Body of pancreas (tissue), 4 donors: ENCODE measurements at regions not wholly inside any gene's neighbourhood (a gene's known extent, or its start where the extent isn't known, plus 50 kb on each side); places are given as distances from the start of the nearest gene placed in this dataset.

Source experiments
- POLR2A ChIP-seq, 3 donors: fragments of 450-650 bp; IDR thresholded peaks; one replicate each; pipeline ENCODE4 v1.6.1; 2016; ENCODE audit warnings: antibody characterized with exemption in 3 of 3, mild to moderate bottlenecking in 2 of 3
- TF ChIP-seq, protein P1 (sequence below), 7 experiments: fragments of 450-650 bp in 4 of 7; fragments of 200-600 bp in 3 of 7; sonication (generic) in 3 of 7; IDR thresholded peaks; one replicate each; pipeline ENCODE4 v1.5.1; 2016 to 2019; ENCODE audit warnings: antibody characterized with exemption in 7 of 7

DNA sequence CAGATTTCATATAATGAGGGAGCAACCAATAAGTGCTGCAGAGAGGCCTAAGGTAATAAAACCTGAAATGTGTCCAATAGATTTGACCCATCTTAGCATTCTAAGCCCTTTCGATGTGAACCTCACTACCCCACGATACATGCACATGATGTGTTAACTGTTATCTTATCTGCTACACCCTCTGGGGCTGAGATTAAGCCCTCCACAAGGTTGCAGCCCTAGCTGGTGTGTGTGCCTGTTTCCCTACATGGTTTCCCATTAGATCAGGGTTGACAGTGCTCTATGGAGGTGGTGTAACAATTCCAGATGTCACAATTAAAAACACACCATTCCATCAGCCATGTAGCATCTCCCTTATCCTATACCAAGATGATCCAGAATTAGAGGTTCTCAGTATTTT is 68.9 kb upstream of the THSD7B start:
- TF ChIP-seq, protein P1, sequence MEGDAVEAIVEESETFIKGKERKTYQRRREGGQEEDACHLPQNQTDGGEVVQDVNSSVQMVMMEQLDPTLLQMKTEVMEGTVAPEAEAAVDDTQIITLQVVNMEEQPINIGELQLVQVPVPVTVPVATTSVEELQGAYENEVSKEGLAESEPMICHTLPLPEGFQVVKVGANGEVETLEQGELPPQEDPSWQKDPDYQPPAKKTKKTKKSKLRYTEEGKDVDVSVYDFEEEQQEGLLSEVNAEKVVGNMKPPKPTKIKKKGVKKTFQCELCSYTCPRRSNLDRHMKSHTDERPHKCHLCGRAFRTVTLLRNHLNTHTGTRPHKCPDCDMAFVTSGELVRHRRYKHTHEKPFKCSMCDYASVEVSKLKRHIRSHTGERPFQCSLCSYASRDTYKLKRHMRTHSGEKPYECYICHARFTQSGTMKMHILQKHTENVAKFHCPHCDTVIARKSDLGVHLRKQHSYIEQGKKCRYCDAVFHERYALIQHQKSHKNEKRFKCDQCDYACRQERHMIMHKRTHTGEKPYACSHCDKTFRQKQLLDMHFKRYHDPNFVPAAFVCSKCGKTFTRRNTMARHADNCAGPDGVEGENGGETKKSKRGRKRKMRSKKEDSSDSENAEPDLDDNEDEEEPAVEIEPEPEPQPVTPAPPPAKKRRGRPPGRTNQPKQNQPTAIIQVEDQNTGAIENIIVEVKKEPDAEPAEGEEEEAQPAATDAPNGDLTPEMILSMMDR (IDR thresholded peaks at IDR 0.05), result no peak
- no peak for TF ChIP-seq POLR2A (IDR thresholded peaks at IDR 0.05)
